HL-60 (cell line): ENCODE measurements at regions not wholly inside any gene's neighbourhood (a gene's known extent, or its start where the extent isn't known, plus 50 kb on each side); places are given as distances from the start of the nearest gene placed in this dataset.

Source experiments
- POLR2AphosphoS5 ChIP-seq: IDR thresholded peaks from 2 replicates; pipeline ENCODE4 v1.6.1; 2012; ENCODE audit warnings: low read depth
- TF ChIP-seq, protein P1 (sequence below): IDR thresholded peaks from one replicate; pipeline ENCODE4 v1.5.1; 2011; ENCODE audit warnings: low read length, control low read depth, inconsistent platforms; ENCODE audit not compliant: insufficient read depth

DNA sequence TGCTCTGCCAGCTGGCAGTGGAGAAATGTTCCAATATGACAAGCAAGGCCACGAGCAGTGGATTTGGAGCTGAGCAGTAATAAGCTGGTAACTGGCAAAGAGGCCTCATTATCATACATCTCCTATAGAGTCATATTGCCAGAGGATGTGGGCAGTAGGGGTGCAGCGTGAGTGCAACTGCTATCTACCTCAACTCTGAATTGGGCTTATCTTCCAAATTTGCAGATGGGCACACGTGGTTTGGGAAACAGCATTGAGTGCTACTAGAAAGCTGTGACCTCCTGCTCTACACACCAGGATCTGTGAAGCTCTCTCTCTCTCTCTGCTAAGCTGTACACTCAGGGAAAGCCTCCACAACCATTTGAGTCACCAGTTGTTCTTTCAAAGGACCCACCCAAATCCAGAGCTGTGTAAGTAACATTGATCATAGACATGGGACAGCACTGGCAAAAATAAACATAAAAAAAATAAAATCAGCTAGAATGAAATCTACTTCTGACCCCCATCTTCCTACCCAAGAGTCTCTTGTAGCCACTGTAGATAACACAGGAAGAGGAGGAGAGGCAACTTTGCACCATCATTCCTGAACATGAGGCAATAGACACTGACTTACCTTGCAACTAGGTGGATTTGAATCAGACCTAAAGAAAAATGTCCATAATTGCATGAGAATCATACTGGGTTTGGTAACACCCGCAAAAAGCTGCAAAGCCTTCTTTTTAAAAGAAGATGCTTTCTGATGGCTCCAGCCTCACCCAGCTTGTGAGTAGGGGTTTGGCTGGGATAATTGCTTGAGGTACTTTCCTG, 82.9 kb upstream of the THBS1 start:
- TF ChIP-seq, protein P1, sequence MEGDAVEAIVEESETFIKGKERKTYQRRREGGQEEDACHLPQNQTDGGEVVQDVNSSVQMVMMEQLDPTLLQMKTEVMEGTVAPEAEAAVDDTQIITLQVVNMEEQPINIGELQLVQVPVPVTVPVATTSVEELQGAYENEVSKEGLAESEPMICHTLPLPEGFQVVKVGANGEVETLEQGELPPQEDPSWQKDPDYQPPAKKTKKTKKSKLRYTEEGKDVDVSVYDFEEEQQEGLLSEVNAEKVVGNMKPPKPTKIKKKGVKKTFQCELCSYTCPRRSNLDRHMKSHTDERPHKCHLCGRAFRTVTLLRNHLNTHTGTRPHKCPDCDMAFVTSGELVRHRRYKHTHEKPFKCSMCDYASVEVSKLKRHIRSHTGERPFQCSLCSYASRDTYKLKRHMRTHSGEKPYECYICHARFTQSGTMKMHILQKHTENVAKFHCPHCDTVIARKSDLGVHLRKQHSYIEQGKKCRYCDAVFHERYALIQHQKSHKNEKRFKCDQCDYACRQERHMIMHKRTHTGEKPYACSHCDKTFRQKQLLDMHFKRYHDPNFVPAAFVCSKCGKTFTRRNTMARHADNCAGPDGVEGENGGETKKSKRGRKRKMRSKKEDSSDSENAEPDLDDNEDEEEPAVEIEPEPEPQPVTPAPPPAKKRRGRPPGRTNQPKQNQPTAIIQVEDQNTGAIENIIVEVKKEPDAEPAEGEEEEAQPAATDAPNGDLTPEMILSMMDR, result no peak
- no peak for TF ChIP-seq POLR2AphosphoS5
